Mesenteric fat pad (tissue), 1 donor: ENCODE measurements at regions not wholly inside any gene's neighbourhood (a gene's known extent, or its start where the extent isn't known, plus 50 kb on each side); places are given as distances from the start of the nearest gene placed in this dataset.

ENCODE experiments used
- DNase-seq: peaks from one replicate; pipeline ENCODE4 v3.0.0-alpha.2; 2020; ENCODE audit warnings: low spot score
- donor health status: DM: yes; HTN: yes; CAD: no.

GRCh38 chr1:30323841-30324240 is 399.5 kb downstream of the MATN1 start:
- DNase-seq: no peak

- DNase-seq: no peak
Measured at GRCh38 chr1:30323352-30323751, 400.0 kb downstream of the MATN1 start.

GRCh38 chr1:30322859-30323257 is 400.5 kb downstream of the MATN1 start:
- DNase-seq: peak; percentile 74

GRCh38 chr1:30321996-30322858 is 401.2 kb downstream of the MATN1 start:
- DNase-seq: peak; percentile 75

- DNase-seq: no peak
Measured at GRCh38 chr1:30321246-30321910, 402.0 kb downstream of the MATN1 start.

- DNase-seq: peak; percentile 75
Measured at GRCh38 chr1:30320581-30320890, 402.8 kb downstream of the MATN1 start.

GRCh38 chr1:30319765-30320580 is 403.4 kb downstream of the MATN1 start:
- DNase-seq: peak; percentile 78

GRCh38 chr1:30318864-30319718 is 404.3 kb downstream of the MATN1 start:
- peak; percentile 72 for DNase-seq

GRCh38 chr1:30318413-30318812 is 405.0 kb downstream of the MATN1 start:
- DNase-seq: peak; percentile 65

- peak; percentile 87 for DNase-seq
Measured at GRCh38 chr1:30317921-30318320, 405.5 kb downstream of the MATN1 start.

GRCh38 chr1:30316056-30316455 is 407.3 kb downstream of the MATN1 start:
- no peak for DNase-seq

GRCh38 chr1:30315185-30315960 is 408.0 kb downstream of the MATN1 start:
- DNase-seq: peak; percentile 71

GRCh38 chr1:30314591-30314990 is 408.8 kb downstream of the MATN1 start:
- no peak for DNase-seq

- peak; percentile 64 for DNase-seq
Measured at GRCh38 chr1:30313584-30313983, 409.8 kb downstream of the MATN1 start.

GRCh38 chr1:30313176-30313575 is 410.2 kb downstream of the MATN1 start:
- DNase-seq: peak; percentile 55

GRCh38 chr1:30312226-30312625 is 411.2 kb downstream of the MATN1 start:
- no peak for DNase-seq

GRCh38 chr1:30311749-30312148 is 411.6 kb downstream of the MATN1 start:
- no peak for DNase-seq

- DNase-seq: peak; percentile 59
Measured at GRCh38 chr1:30310966-30311742, 412.2 kb downstream of the MATN1 start.

- DNase-seq: peak; percentile 12
Measured at GRCh38 chr1:30307182-30307581, 416.2 kb downstream of the MATN1 start.
